Non-pigmented ciliary epithelial cell (primary cell): ENCODE measurements at regions not wholly inside any gene's neighbourhood (a gene's known extent, or its start where the extent isn't known, plus 50 kb on each side); places are given as distances from the start of the nearest gene placed in this dataset.
"Not testable (repeated sequence)": the region's sequence is repeated elsewhere in the genome, so short reads cannot be mapped to it uniquely, and the experiment has no call there.

ENCODE experiments used
- DNase-seq: peaks from one replicate; pipeline ENCODE4 v3.0.0-alpha.2; 2010; ENCODE audit warnings: low read depth

- no peak for DNase-seq
Observed at GRCh38 chr15:95138604-95139270, 907.4 kb downstream of the MCTP2 start.

GRCh38 chr15:95141486-95141885 lies 910.1 kb downstream of the MCTP2 start:
- DNase-seq, result no peak

- DNase-seq, result no peak
Observed at GRCh38 chr15:95142531-95142930, 911.2 kb downstream of the MCTP2 start.

- no peak for DNase-seq
Observed at GRCh38 chr15:95146481-95146880, 915.1 kb downstream of the MCTP2 start.

- DNase-seq, result no peak
Observed at GRCh38 chr15:95148183-95148582, 916.8 kb downstream of the MCTP2 start.

GRCh38 chr15:95149036-95149435 lies 917.7 kb downstream of the MCTP2 start:
- DNase-seq, result no peak

- no peak for DNase-seq
Observed at GRCh38 chr15:95149771-95150170, 918.4 kb downstream of the MCTP2 start.

- no peak for DNase-seq
Observed at GRCh38 chr15:95150466-95150865, 919.1 kb downstream of the MCTP2 start.

- no peak for DNase-seq
Observed at GRCh38 chr15:95152741-95153140, 921.4 kb downstream of the MCTP2 start.

GRCh38 chr15:95153201-95153600 lies 921.8 kb downstream of the MCTP2 start:
- DNase-seq, result not testable (repeated sequence)

- no peak for DNase-seq
Observed at GRCh38 chr15:95160316-95160715, 929.0 kb downstream of the MCTP2 start.

GRCh38 chr15:95162069-95162468 lies 930.7 kb downstream of the MCTP2 start:
- no peak for DNase-seq

GRCh38 chr15:95162531-95162930 lies 931.2 kb downstream of the MCTP2 start:
- no peak for DNase-seq

GRCh38 chr15:95162967-95163531 lies 931.7 kb downstream of the MCTP2 start:
- peak; percentile 82 for DNase-seq

GRCh38 chr15:95168152-95168551 lies 936.8 kb downstream of the MCTP2 start:
- DNase-seq, result no peak

- DNase-seq, result no peak
Observed at GRCh38 chr15:95168951-95169431, 937.6 kb downstream of the MCTP2 start.

- DNase-seq, result no peak
Observed at GRCh38 chr15:95169541-95170459, 938.4 kb downstream of the MCTP2 start.

GRCh38 chr15:95170561-95171380 lies 939.4 kb downstream of the MCTP2 start:
- DNase-seq, result no peak

- no peak for DNase-seq
Observed at GRCh38 chr15:95171564-95171963, 940.2 kb downstream of the MCTP2 start.

GRCh38 chr15:95174301-95175259 lies 943.2 kb downstream of the MCTP2 start:
- no peak for DNase-seq
